Fibroblast of skin of back (primary cell): ENCODE measurements at regions not wholly inside any gene's neighbourhood (a gene's known extent, or its start where the extent isn't known, plus 50 kb on each side); places are given as distances from the start of the nearest gene placed in this dataset.

Experiments
- DNase-seq: peaks from one replicate; pipeline ENCODE4 v3.0.0-alpha.2; 2013

DNA sequence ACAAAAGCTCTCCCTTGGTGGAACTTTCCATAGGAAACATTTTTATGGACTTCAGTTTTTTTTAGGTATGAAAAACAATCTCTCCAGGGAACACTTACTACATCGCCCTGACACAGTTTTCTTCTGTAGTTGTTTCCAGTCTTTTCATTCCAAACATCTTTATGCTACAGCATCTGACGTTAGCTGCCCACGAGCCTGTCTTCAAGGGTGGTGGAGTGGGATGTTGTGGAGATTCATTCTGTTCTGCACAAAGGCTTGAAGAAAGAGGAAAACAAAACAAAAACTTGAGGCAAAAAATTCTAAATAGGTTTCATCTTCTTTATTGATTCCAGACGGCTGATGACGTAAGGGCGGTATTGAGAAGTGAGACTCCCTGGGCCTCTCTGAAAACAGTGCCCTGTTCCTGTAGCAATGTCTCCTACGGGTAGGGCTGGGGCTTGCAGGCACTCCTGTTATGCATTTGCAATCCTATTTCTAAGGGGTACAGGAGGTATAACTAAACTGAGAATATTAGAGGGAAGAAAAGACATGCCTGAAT, 375.0 kb downstream of the RNF144A start:
- peak; percentile 12 for DNase-seq

DNA sequence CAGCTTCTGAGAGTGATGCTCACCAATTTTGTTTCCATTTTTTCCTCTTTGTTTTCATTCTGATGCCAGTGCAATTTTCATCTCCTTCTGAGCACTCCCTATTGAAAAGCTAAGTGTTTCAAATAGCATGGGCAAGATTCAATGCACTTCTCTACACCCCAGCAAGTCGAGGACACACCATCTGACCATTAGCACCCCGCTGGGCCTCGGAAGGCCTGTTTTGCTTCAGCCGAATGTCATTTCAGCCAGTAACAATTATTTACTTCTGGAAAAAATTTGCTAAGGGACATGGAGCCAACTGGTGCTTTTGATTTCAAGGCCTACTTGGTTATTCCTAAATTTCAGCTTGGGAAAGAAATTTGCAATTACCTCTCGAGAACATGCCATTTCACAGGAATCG, 392.4 kb downstream of the RNF144A start:
- no peak for DNase-seq

DNA sequence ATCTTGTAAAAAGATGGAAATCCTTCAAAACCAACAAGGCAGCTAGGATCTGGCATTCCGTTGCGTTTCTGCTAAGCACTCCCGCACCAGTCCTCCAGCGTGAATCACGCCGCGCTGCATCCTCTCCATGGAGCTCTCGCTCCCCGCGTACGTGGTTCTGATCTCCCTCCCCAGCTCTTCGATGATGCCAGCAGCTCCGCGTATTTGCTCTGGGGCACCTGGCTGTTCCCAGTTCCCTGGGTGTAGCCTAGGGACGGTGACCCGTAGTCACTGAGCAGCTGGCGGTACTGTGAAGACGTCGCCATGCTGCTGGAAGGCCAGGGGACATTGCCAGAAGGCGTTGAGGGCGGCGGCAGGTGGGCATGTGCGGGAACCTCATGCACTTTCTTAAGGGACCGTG, 407.5 kb downstream of the RNF144A start:
- DNase-seq = no peak

DNA sequence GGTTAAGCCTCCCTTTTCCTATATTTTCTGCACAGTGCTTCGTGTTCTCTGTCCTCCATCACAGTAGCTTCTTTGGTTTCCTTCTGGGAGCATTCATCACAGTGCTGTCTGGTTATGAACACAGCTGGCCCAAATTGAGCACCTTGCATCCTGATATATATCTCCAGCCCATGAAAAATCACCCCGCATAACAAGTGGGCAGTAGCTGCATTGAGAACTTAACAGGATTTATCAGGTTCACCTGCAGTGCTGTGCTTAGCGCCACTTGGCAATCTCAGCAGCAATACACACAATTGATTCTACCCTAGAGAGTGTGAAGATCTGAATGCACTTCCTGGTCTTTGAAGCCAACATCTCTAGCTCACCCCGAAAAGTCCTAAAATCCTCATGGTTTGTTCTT, 408.0 kb downstream of the RNF144A start:
- no peak for DNase-seq

DNA sequence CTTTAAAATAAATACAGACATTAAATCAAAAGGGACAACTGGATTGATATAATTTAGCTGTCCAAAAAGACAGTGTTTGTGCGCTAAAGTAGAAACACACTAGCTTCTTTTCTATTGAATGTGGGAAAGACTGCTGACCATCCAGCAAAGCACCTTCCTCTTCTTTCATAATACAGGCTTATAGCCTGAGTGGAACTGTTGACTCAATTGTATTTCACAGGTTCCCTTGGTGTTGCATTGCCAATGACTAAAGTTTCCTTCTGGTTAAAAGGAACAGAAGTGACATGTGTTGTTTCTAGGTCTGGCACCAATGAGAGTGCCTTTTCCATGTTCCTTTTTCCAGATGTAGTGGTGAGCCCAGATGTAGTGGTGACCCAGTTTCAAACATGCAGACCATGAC, 412.3 kb downstream of the RNF144A start:
- no peak for DNase-seq

DNA sequence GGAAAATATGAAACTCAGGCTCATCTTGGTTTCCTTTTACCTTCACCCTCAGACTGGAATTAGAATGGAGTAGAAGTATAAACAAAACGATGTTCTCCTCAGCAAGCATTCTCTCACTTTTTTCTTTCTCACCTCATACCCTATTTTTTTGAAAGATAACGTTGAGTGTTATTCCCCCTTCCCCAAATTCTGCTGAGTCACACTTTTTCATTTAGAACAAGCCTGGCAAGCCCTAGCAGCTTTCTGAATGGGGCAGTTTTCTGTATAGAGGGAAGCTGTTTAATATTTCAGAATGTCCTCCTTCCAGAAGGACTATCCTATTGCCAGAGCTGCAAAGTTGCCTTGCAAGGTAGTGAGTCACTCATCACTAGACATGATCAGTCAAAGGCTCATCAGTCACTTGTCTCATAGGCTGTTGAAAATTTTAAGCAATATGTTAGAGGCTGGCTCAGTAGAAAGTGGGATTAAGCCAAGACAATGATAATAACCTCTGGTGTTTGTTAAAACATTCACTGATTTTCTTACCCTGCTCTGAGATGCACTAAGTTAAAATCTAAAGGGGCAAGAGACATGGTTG, 416.1 kb downstream of the RNF144A start:
- no peak for DNase-seq

DNA sequence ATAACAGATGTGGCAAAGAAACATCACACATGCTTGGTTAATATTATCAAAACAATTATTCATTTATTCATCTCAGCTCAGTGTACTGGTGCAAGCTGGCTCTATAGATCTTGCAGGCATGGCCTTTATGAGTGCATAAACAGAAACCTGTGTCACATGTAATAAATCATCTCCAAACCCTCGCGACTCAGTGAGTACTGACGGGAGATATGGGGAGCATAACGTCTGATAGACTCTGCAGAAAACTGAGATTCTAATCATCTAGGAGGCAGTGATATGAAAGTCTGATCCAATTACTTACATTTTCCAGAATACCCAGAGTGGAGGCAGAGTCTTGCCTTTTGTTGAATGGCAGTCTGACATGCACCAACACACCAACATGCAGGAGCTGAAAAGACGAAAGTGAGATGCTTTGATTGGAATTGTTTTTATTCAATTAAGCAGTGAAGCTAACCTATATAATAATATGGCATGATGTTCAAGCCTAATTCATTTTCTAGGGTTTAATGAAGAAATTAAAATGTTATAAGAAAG, 416.8 kb downstream of the RNF144A start:
- no peak for DNase-seq

DNA sequence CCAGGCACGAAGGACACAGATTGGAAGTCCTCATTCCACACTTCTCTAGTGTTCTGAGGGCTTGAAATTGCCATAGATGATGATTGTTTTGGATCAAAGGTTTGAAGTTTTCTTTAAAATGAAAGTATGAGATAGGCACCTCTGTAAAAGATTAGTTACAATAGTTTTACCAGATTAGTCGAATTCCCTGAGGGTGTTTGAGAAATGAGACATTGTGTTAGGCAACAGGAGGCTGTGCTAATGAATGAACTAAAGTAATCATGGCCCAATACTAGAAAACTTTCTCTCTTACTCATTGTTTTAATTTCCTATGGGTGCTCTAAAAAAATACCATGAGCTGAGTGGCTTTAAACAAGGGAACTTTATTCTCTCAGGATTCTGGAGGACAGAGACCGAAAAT, 421.7 kb downstream of the RNF144A start:
- no peak for DNase-seq

DNA sequence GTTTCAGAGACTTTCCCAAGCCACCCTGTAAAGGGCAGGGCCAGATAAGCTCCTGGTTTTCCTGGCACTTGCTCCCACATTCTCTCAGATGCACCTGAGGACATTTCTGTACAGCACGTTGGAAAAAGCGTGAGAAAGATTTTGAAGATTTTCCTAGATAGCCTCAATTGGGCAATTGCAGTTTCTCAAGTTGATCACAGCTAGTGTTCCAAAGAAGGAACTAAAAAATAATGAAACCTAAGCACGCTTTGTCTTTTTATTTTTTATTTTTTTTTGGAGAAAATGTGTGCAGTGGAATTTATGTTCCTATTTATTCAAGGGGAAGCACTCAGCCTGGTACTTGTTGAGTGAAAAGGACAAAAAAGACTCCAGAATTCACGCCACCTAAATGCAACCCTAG, 429.1 kb downstream of the RNF144A start:
- DNase-seq = no peak

DNA sequence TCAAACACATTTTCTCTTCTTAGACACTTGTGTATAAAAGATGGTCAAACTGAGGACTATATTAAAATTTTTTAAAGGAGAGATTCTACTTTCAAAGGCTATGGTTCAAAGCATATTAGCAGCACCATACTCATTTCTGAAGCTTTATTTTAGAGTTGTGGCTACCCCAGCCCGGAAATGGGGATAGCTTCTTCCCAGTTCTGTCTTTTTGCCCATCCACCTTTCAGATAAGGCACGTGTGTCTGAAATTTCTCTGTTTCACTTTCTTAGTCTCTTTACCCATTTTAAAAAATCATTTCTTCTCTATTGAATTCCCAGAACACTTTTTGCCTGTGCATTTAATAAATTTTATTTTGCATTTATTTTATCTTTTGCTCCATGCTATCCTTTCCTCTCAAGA, 431.5 kb downstream of the RNF144A start:
- DNase-seq = no peak

DNA sequence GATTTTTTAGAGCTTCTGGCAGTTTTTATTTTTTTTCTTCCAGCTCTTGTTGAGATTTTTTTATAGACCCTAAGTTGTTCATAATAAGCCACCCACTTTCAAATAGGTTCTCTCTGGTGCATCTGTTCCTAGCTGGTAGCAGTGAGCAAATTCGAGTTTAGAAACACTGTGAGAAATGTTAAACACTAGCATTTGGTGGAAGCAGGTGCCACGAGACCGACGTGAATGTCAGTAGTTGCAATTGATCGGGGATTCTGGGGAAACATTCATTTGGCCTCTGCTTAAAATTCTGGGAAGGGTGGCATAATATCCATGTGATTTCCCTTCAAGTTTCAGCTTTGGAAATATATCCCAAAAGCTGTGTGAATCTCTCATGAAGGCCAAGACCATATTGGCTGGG, 435.0 kb downstream of the RNF144A start:
- DNase-seq = no peak

DNA sequence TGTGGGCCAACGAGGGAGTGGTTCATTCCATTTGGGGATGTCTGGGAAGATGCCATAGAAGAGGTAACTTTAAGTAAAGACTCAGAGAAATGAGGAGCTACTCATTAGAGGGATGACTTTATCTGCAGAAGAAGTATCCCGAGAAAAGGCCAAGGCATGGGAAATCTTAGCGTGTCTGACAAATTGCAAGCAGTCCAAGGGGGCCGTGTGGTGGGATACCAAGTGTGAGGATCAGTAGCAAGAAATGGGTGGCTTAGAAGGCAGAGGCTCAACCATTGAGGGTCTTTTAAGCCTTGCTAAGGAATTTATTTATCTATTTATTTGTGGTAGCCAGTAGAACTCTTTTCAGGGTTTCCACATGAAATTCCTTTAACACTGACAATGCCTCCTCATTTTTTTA, 436.4 kb downstream of the RNF144A start:
- DNase-seq = no peak

DNA sequence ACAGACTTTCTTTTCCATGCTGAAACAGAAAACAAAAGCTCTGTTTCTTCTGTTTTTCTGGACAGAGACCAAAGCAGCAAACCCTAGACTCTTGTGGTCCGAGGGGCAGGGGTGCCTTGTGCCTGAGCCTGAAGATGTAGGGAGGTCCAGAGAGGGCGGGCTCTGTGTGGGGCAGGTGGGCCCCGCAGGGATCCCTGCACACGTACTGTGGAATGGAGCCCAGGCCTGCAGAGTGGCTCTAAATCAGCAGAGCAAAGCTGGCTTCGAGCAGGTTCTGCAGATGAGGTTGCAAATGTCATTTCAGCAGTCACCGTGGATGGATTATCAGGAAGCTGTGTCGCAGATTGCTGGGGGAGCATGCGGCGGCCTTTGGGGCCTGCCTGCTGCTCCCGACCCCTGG, 438.6 kb downstream of the RNF144A start:
- no peak for DNase-seq

DNA sequence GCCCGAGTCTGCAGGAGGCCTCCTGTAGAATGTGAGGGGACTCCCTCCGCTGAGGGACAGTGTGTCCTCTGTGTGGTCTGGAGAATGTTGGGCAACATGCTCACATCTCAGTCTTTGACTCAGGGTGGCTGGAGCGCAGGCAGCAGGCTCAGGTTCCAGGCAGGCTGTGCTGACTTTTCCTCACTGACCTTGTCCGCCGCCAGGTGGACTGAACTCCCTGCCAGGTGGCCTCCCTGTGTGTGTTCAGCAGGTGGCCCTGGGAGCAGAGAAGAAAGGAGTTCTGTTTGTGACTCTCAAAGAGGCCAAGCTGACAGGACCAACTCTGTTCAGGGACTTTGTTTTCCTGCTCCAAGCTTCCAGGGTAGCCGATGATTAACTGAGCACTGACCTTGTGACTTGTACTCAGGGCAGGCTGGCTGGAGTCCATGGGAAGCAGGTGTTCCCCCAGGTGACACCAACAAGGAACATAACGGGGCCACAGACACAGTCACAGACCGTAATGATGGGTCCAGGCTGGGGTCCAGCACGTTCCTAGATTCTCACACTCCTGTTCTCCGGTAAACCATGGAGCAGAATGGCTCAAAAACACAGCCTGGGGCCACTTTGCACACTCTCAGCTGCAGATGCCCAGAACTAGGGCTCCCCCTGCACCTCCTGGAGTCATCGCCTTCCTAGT, 439.8 kb downstream of the RNF144A start:
- no peak for DNase-seq

DNA sequence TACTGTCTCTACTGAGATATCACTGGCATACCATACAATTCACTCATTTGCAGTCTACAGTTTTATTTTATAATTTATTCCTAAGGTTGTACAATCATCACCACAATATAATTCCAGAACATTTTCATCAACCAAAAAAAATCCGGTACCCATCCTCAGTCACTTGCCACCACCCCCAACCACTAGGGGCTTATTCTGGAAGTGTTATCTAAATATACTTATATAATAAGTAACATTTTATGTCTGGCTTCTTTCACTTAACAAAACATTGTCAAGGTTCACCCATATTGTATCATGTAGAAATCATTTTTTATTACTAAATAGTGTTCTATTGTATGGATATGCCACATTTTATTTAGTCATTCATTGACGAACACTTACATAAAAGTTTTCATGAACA, 440.8 kb downstream of the RNF144A start:
- no peak for DNase-seq

DNA sequence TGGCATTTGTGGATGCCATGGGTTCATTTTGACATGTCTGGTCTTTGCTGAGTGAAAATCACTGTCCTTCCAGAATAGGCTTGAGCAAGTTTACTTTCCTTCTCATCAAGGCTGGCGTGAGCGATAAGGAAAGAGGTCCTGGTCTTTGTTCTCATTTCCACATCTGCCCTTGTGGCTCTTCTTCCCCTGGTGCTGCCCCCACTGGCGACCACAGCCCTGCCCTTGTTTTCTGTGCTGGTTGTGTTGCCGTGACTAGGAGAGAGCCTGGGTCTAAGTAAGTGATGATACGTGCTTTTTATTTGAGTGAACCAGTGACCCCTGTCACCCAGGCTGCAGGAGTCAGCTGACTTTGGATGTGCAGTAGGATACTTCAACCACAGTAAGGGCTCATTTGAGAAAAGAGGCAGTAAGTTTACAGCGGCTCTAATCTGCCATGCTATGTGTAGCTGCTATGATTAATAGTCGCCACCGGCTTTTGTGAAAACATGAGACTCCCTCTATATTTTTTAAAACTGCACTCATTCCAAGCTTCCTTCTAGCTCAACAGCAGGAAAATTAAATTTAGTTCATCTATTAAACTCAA, 441.7 kb downstream of the RNF144A start:
- DNase-seq = no peak

DNA sequence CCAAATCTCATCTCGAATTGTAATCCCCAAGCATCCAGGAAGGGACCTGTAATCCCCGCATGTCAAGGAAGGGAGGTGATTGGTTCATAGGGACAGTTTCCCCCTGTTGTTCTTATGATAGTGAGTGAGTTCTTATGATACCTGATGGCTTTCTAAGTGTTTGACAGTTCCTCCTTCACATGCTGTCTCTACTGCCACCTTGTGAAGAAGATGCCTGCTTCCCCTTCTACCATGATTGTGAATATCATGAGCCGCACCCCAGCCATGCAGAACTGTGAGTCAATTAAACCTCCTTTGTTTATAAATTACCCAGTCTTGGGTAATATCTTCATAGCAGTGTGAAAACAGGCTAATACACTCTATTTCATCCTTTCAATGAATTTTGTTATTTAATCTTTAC, 446.7 kb downstream of the RNF144A start:
- DNase-seq = no peak

DNA sequence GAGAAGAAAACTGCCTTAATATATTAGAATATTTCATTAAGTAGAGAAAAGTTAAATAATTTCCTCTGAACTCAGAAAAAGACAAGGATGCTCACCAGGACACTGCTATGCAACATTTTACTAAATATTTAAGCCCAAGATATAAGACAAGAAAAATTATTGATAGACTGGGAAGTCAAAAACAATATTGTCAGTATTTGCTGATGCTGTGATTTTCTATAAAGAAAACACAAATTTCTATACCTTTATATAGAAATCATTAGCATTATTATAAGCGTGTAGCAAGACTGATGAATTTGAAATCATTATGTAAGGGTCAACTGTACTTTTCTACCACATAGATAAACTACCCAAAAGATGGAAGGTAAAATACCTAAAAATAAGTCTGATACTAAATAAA, 451.0 kb downstream of the RNF144A start:
- no peak for DNase-seq

DNA sequence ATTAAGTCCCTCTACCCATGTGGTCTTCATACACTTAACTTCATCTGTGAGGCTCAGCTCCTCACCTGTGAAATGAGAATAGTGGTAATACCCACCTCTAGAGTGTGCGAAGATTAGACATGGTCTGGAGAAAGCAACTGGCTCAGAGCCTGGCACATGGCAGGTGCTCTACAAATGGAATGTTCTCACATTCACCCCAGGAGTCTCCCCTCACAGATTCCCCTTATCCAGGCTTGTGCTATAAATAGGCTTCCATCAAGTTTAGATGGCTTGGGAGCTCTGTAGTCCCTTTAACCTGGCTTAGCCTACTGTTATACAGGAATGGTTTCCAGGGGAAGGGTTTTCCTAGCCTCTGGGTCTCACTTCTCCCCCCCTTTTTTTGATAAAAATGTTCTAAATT, 455.9 kb downstream of the RNF144A start:
- no peak for DNase-seq

DNA sequence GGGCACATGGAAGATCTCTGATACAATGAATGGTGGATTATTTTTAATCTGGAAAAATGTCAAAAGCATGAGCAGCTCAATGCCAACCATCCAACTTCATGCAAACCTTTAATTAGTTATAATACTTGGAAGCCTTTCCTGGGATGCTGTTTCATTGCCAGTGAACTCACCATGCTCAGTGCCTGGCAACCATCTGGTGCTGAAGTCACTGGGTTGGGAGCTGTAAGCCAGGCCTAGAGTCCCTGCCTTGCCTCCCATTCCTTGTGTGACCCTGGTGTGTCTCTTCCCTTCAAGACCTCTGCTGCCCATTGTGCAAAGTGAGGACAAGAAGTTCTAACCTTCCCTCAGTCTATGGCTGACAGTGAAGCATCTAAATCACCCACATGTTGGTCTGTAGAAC, 458.7 kb downstream of the RNF144A start:
- no peak for DNase-seq

DNA sequence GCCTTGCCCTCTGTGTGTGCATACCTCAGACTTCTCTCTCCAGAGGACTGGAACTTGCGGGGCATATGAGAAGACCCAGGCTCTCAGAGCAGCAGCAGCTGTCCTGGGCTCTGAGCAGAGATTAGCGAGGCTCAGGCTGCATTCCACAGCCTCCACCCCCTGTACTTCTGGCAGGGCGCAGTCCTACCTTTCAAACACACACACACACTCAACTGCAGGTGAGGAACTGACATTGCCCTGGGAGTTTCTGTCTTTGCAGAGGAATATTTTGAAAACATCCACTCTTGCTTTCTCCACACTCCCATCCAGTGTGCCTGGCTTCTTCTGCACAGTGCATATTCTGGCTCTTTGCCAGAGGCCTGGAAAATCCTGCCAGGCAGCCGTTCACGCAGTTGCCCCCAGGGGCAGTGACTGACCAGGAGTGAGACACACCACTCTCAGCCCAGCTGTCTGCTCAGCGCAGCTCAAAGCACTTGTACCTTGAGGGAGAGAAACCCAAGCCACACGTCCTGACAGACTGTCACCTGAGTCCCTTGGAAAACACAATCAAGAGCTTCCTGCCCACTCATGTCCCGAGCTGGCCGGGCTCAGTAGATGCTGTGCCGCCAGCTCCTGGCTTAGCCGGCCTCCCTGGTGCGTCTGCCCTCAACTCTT, 460.8 kb downstream of the RNF144A start:
- DNase-seq = peak; percentile 3

DNA sequence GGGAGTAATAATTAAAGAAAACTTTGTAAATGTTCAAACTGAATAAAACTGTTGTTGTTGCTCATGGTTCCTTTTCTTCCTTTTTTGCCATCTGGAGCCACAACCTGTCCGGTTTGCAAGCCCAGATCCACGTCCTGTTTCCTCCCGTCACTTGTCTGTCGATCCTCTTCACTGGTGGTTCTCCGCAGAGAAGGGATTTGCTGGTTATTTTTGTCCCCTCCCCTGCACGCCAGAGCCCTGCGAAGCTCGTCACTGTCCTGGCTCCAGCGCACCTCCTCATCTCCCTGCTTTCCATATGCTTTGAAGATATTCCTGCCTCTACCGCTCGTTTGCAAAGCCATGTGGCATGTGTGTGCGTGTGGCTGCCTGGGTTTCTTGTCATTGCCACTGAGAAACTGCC, 461.4 kb downstream of the RNF144A start:
- DNase-seq = no peak

DNA sequence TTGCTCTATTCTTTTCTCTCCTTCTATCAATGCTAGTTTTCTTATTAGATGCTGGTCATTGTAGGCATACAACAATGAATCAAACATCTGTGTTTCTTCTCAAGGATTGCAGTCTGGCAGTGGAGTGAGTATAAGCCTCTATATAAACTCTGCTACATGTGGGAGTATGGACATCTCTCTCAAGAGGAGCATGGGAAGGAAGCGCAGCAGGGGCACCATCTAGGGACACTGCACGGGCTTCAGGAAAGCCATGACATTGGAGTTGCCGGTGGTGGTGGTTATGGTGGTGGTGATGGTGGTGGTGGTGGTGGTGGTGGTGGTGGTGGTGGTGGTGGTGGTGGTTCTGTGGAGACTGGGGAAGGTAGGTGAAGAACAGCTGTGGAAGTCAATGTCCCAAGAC, 462.6 kb downstream of the RNF144A start:
- DNase-seq = no peak
